C4-2B (cell line): ENCODE measurements at regions not wholly inside any gene's neighbourhood (a gene's known extent, or its start where the extent isn't known, plus 50 kb on each side); places are given as distances from the start of the nearest gene placed in this dataset.

Experiments used
- CTCF ChIP-seq: fragments of 450-650 bp; conservative IDR thresholded peaks from 2 replicates; pipeline ENCODE4 v1.5.1; 2017; ENCODE audit warnings: mild to moderate bottlenecking
- ZFX ChIP-seq: fragments of 450-650 bp; IDR thresholded peaks from 2 replicates; pipeline ENCODE4 v1.6.1; 2017

GRCh38 chr13:74845806-74846205 is 636.2 kb downstream of the TBC1D4 start:
- TF ChIP-seq CTCF (no peak), ZFX (no peak)
